ENCODE measurements at regions not wholly inside any gene's neighbourhood (a gene's known extent, or its start where the extent isn't known, plus 50 kb on each side); places are given as distances from the start of the nearest gene placed in this dataset.

DNA sequence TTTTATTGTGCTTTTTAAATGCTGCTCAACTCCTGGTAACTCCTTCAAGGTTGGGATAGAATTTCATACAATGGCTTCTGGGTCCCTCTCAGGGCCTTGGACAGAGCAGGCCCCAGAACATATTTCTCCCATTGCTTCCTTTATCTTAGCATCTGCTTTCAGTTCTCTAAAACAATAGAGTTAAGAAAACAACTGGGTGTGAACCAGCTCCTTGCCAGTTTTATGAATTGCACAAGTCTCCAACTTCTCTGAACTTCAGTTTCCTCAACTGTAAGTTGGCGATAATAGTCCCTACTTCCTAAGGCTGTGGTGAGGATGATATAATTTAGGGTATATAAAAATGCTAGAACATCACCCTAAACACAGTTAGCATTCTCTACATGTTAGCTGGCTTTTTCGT, 77.0 kb upstream of the INHBA start:
- H3K9me3 ChIP-seq = no peaks in the 10 kb centered on the region
- H3K27me3 ChIP-seq = no peaks in the 10 kb centered on the region
- TF ChIP-seq, protein P1, sequence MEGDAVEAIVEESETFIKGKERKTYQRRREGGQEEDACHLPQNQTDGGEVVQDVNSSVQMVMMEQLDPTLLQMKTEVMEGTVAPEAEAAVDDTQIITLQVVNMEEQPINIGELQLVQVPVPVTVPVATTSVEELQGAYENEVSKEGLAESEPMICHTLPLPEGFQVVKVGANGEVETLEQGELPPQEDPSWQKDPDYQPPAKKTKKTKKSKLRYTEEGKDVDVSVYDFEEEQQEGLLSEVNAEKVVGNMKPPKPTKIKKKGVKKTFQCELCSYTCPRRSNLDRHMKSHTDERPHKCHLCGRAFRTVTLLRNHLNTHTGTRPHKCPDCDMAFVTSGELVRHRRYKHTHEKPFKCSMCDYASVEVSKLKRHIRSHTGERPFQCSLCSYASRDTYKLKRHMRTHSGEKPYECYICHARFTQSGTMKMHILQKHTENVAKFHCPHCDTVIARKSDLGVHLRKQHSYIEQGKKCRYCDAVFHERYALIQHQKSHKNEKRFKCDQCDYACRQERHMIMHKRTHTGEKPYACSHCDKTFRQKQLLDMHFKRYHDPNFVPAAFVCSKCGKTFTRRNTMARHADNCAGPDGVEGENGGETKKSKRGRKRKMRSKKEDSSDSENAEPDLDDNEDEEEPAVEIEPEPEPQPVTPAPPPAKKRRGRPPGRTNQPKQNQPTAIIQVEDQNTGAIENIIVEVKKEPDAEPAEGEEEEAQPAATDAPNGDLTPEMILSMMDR (IDR thresholded peaks at IDR 0.05) = no peak
- TF ChIP-seq POLR2A (IDR thresholded peaks at IDR 0.05) = no peak
- intact Hi-C loops (cut with DNase I; ENCODE audit: low total_unique reads) = no loop called here
- no peak overlapping the region for H3K27ac ChIP-seq
- no peak for DNase-seq
- H3K36me3 ChIP-seq (ENCODE audit: low read depth, missing control alignments) = no peaks in the 10 kb centered on the region
- WGBS, 2 donors = 83 to 90% methylated on average over 2 of the region's 2 CpGs
- H3K4me3 ChIP-seq = no peak overlapping the region
- H3K4me1 ChIP-seq = no peaks in the 10 kb centered on the region

DNA sequence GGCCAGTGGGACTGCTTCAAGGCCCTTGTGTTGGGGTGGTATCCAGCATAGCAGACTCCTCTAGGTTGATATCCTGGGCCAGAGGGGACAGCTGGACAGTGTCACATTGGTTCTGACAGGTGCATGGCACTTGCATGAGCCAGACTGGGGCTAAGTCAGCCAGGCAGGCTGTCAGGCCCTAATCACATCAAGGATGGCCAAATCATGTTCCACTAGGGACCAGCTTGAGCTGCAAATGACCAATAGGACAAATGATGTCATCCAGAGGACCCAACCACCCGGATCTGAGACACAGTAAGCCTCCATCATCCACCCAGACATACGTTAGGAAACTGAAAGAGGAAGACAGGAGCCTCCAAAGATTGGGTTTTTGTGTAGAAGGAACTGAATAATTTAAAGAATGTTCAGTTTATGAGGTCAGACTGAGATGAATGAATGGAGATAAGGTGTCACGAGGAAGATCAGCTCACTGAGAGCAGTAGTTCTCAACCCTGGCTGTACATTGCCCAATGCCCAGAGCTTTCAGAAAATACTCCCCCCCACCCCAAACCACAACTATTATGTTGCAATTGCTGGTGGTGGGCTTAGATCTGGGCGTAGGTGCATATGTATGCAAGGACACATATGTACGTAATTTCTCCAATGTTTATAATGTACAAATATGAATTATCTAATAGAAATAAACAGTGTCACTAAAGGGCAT, 75.2 kb upstream of the INHBA start:
- Histone ChIP-seq H3K36me3 (ENCODE audit: low read depth, missing control alignments) (no peaks in the 10 kb centered on the region), H3K4me1 (no peaks in the 10 kb centered on the region), H3K27me3 (no peaks in the 10 kb centered on the region), H3K27ac (no peak overlapping the region), H3K9me3 (no peaks in the 10 kb centered on the region), H3K4me3 (no peak overlapping the region)
- TF ChIP-seq, protein P1 (IDR thresholded peaks at IDR 0.05) = no peak
- TF ChIP-seq POLR2A (IDR thresholded peaks at IDR 0.05) = no peak
- 86 to 89% methylated on average over 5 of the region's 5 CpGs for WGBS, 2 donors
- intact Hi-C loops (cut with DNase I; ENCODE audit: low total_unique reads) = no loop called here
- DNase-seq = no peak

DNA sequence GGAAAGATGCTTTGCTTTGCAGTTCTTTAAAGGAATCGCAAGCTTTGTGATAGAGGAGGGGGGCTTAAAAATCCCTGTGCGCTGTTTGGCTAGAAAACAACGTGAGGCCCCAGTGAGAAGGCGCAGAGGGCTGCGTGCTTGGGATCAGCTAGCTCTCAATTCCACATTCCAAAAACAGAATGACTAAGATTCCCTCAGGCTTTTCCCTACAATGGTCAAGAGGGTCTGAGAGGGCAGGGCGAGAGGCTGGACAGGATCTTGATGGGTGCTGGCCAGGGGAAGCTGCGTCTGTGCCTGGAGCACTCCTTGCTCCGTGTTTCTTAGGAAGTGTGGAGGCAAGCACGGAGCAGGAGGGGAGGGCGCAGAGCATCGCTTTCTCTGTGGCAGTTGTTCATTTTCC, 72.1 kb upstream of the INHBA start:
- H3K36me3 ChIP-seq (ENCODE audit: low read depth, missing control alignments) = no peaks in the 10 kb centered on the region
- no peaks in the 10 kb centered on the region for H3K4me1 ChIP-seq
- 73 to 78% methylated on average over 11 of the region's 11 CpGs for WGBS, 2 donors
- H3K4me3 ChIP-seq = no peak overlapping the region
- no peak overlapping the region for H3K27ac ChIP-seq
- no peak for TF ChIP-seq POLR2A (IDR thresholded peaks at IDR 0.05)
- TF ChIP-seq, protein P1 (IDR thresholded peaks at IDR 0.05) = no peak
- H3K27me3 ChIP-seq = no peaks in the 10 kb centered on the region
- intact Hi-C loops (cut with DNase I; ENCODE audit: low total_unique reads) = no loop called here
- no peaks in the 10 kb centered on the region for H3K9me3 ChIP-seq
- DNase-seq = no peak

DNA sequence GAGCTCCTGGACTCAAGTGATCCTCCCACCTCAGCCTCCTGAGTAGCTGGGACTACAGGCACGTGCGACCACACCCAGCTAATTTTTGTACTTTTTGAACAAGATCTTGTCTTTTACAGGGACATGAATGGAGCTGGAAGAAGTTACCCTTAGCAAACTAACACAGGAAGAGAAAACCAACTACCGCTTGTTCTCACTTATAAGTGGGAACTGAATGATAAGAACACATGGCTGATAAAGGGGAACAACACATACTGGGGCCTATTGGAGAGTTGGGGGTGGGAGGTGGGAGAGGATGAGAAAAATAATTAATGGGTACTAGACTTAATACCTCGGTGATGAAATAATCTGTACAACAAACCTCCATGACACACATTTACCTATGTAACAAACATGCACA, 70.9 kb upstream of the INHBA start:
- Histone ChIP-seq H3K27ac (no peak overlapping the region), H3K4me3 (no peak overlapping the region), H3K4me1 (no peaks in the 10 kb centered on the region), H3K27me3 (no peaks in the 10 kb centered on the region), H3K9me3 (no peaks in the 10 kb centered on the region), H3K36me3 (ENCODE audit: low read depth, missing control alignments) (no peaks in the 10 kb centered on the region)
- WGBS, 2 donors = 80 to 86% methylated on average over 4 of the region's 4 CpGs
- DNase-seq = no peak
- intact Hi-C loops (cut with DNase I; ENCODE audit: low total_unique reads) = no loop called here
- TF ChIP-seq POLR2A (IDR thresholded peaks at IDR 0.05) = no peak
- TF ChIP-seq, protein P1 (IDR thresholded peaks at IDR 0.05) = no peak

GRCh38 chr7:41771717-41772116, 68.8 kb upstream of the INHBA start:
- no peak for DNase-seq
- Histone ChIP-seq H3K9me3 (no peaks in the 10 kb centered on the region), H3K4me1 (no peaks in the 10 kb centered on the region), H3K36me3 (ENCODE audit: low read depth, missing control alignments) (no peaks in the 10 kb centered on the region), H3K27me3 (no peaks in the 10 kb centered on the region), H3K27ac (no peak overlapping the region), H3K4me3 (no peak overlapping the region)
- TF ChIP-seq, protein P1 (IDR thresholded peaks at IDR 0.05) = no peak
- TF ChIP-seq POLR2A (IDR thresholded peaks at IDR 0.05) = no peak
- intact Hi-C loops (cut with DNase I; ENCODE audit: low total_unique reads) = no loop called here
- 66 to 73% methylated on average over 6 of the region's 6 CpGs for WGBS, 2 donors
